ENCODE measurements at regions not wholly inside any gene's neighbourhood (a gene's known extent, or its start where the extent isn't known, plus 50 kb on each side); places are given as distances from the start of the nearest gene placed in this dataset.

- H3K36me3 ChIP-seq (ENCODE audit: control insufficient read depth in 1 of 2, insufficient read depth in 2 of 2, low read depth in 1 of 2, low read length in 2 of 2): no peaks in the 10 kb centered on the region
- no peaks in the 10 kb centered on the region for H3K79me1 ChIP-seq (replicated peaks; ENCODE audit: low read length, poor library complexity, severe bottlenecking)
- H4K91ac ChIP-seq (ENCODE audit: low read length): no peak overlapping the region
- H2BK12ac ChIP-seq (ENCODE audit: low read length in 2 of 2): no peak overlapping the region
- no peak overlapping the region for H3K27ac ChIP-seq (ENCODE audit: low read length, poor library complexity, severe bottlenecking)
- no peak overlapping the region for H2BK120ac ChIP-seq (ENCODE audit: low read depth, low read length)
- DNase-seq: no peak
- H3K27me3 ChIP-seq (ENCODE audit: control insufficient read depth in 1 of 2, insufficient read depth in 1 of 2, low read length in 2 of 2): no peaks in the 10 kb centered on the region
- H2AK5ac ChIP-seq (ENCODE audit: low read length, severe bottlenecking): no peak overlapping the region
- H3K4me1 ChIP-seq (ENCODE audit: control insufficient read depth, insufficient read depth, low read depth, low read length): no peaks in the 10 kb centered on the region
- no peak overlapping the region for H4K8ac ChIP-seq (ENCODE audit: low read length)
- H2BK15ac ChIP-seq (ENCODE audit: low read depth, poor library complexity, severe bottlenecking): no peak overlapping the region
- H3K4me3 ChIP-seq (ENCODE audit: insufficient read depth in 1 of 2, low read depth in 1 of 2, low read length in 2 of 2): peak overlapping the region in 1 of 2 experiments; percentile 12
- H3K18ac ChIP-seq (ENCODE audit: low read depth in 1 of 2, low read length in 2 of 2): no peak overlapping the region
- H3K4me2 ChIP-seq (ENCODE audit: low read length, poor library complexity, severe bottlenecking): no peak overlapping the region
- H2BK5ac ChIP-seq (ENCODE audit: low read depth, low read length, poor library complexity, severe bottlenecking): no peak overlapping the region
- no peak overlapping the region for H3K23ac ChIP-seq (ENCODE audit: low read length in 2 of 2)
- H2AFZ ChIP-seq (ENCODE audit: low read depth, low read length): no peak overlapping the region
- H3K4ac ChIP-seq (ENCODE audit: low read depth in 1 of 2, low read length in 2 of 2): no peak overlapping the region
- no peak overlapping the region for H3K9ac ChIP-seq (ENCODE audit: low read length)
- H3K14ac ChIP-seq (ENCODE audit: low read length in 2 of 2): no peak overlapping the region
- H3K9me3 ChIP-seq (ENCODE audit: control insufficient read depth, low read length): no peaks in the 10 kb centered on the region
- WGBS: 92% methylated on average over 4 of the region's 4 CpGs
Measured at GRCh38 chr4:45292844-45293243, 566.5 kb upstream of the GNPDA2 start.

- no peaks in the 10 kb centered on the region for H3K79me1 ChIP-seq (replicated peaks; ENCODE audit: low read length, poor library complexity, severe bottlenecking)
- no peak overlapping the region for H3K23ac ChIP-seq (ENCODE audit: low read length in 2 of 2)
- no peak overlapping the region for H3K9ac ChIP-seq (ENCODE audit: low read length)
- H3K18ac ChIP-seq (ENCODE audit: low read depth in 1 of 2, low read length in 2 of 2): no peak overlapping the region
- no peak overlapping the region for H2BK12ac ChIP-seq (ENCODE audit: low read length in 2 of 2)
- H2BK120ac ChIP-seq (ENCODE audit: low read depth, low read length): no peak overlapping the region
- H3K4me3 ChIP-seq (ENCODE audit: insufficient read depth in 1 of 2, low read depth in 1 of 2, low read length in 2 of 2): no peak overlapping the region
- WGBS: 75% methylated on average over 13 of the region's 14 CpGs
- no peak overlapping the region for H3K27ac ChIP-seq (ENCODE audit: low read length, poor library complexity, severe bottlenecking)
- H2AK5ac ChIP-seq (ENCODE audit: low read length, severe bottlenecking): no peak overlapping the region
- no peaks in the 10 kb centered on the region for H3K4me1 ChIP-seq (ENCODE audit: control insufficient read depth, insufficient read depth, low read depth, low read length)
- no peak overlapping the region for H4K91ac ChIP-seq (ENCODE audit: low read length)
- no peaks in the 10 kb centered on the region for H3K27me3 ChIP-seq (ENCODE audit: control insufficient read depth in 1 of 2, insufficient read depth in 1 of 2, low read length in 2 of 2)
- DNase-seq: no peak
- H2BK15ac ChIP-seq (ENCODE audit: low read depth, poor library complexity, severe bottlenecking): no peak overlapping the region
- no peak overlapping the region for H3K4ac ChIP-seq (ENCODE audit: low read depth in 1 of 2, low read length in 2 of 2)
- H3K36me3 ChIP-seq (ENCODE audit: control insufficient read depth in 1 of 2, insufficient read depth in 2 of 2, low read depth in 1 of 2, low read length in 2 of 2): no peaks in the 10 kb centered on the region
- no peak overlapping the region for H4K8ac ChIP-seq (ENCODE audit: low read length)
- H2AFZ ChIP-seq (ENCODE audit: low read depth, low read length): no peak overlapping the region
- H2BK5ac ChIP-seq (ENCODE audit: low read depth, low read length, poor library complexity, severe bottlenecking): no peak overlapping the region
- no peak overlapping the region for H3K4me2 ChIP-seq (ENCODE audit: low read length, poor library complexity, severe bottlenecking)
- no peak overlapping the region for H3K14ac ChIP-seq (ENCODE audit: low read length in 2 of 2)
- H3K9me3 ChIP-seq (ENCODE audit: control insufficient read depth, low read length): no peaks in the 10 kb centered on the region
Measured at GRCh38 chr4:45284400-45285085, 558.2 kb upstream of the GNPDA2 start.

- Histone ChIP-seq H3K4me1 (ENCODE audit: control insufficient read depth, insufficient read depth, low read depth, low read length) (no peaks in the 10 kb centered on the region), H3K27ac (ENCODE audit: low read length, poor library complexity, severe bottlenecking) (no peak overlapping the region), H2BK12ac (ENCODE audit: low read length in 2 of 2) (no peak overlapping the region), H3K18ac (ENCODE audit: low read depth in 1 of 2, low read length in 2 of 2) (no peak overlapping the region), H2BK5ac (ENCODE audit: low read depth, low read length, poor library complexity, severe bottlenecking) (no peak overlapping the region), H3K9ac (ENCODE audit: low read length) (no peak overlapping the region), H3K27me3 (ENCODE audit: control insufficient read depth in 1 of 2, insufficient read depth in 1 of 2, low read length in 2 of 2) (no peaks in the 10 kb centered on the region), H4K91ac (ENCODE audit: low read length) (no peak overlapping the region), H2AK5ac (ENCODE audit: low read length, severe bottlenecking) (no peak overlapping the region), H2AFZ (ENCODE audit: low read depth, low read length) (no peak overlapping the region), H3K14ac (ENCODE audit: low read length in 2 of 2) (no peak overlapping the region), H2BK15ac (ENCODE audit: low read depth, poor library complexity, severe bottlenecking) (no peak overlapping the region), H3K4ac (ENCODE audit: low read depth in 1 of 2, low read length in 2 of 2) (no peak overlapping the region), H3K23ac (ENCODE audit: low read length in 2 of 2) (no peak overlapping the region), H3K4me2 (ENCODE audit: low read length, poor library complexity, severe bottlenecking) (no peak overlapping the region), H3K36me3 (ENCODE audit: control insufficient read depth in 1 of 2, insufficient read depth in 2 of 2, low read depth in 1 of 2, low read length in 2 of 2) (no peaks in the 10 kb centered on the region), H4K8ac (ENCODE audit: low read length) (no peak overlapping the region), H3K4me3 (ENCODE audit: insufficient read depth in 1 of 2, low read depth in 1 of 2, low read length in 2 of 2) (no peak overlapping the region), H2BK120ac (ENCODE audit: low read depth, low read length) (no peak overlapping the region), H3K79me1 (replicated peaks; ENCODE audit: low read length, poor library complexity, severe bottlenecking) (no peaks in the 10 kb centered on the region), H3K9me3 (ENCODE audit: control insufficient read depth, low read length) (no peaks in the 10 kb centered on the region)
- DNase-seq: no peak
- 73% methylated on average over 7 of the region's 7 CpGs for WGBS
Measured at GRCh38 chr4:45283352-45283751, 557.0 kb upstream of the GNPDA2 start.

GRCh38 chr4:45280121-45280520 lies 553.8 kb upstream of the GNPDA2 start:
- Histone ChIP-seq H3K4me2 (ENCODE audit: low read length, poor library complexity, severe bottlenecking) (no peak overlapping the region), H3K14ac (ENCODE audit: low read length in 2 of 2) (no peak overlapping the region), H3K4me3 (ENCODE audit: insufficient read depth in 1 of 2, low read depth in 1 of 2, low read length in 2 of 2) (no peak overlapping the region), H3K9ac (ENCODE audit: low read length) (no peak overlapping the region), H2BK12ac (ENCODE audit: low read length in 2 of 2) (no peak overlapping the region), H3K9me3 (ENCODE audit: control insufficient read depth, low read length) (no peaks in the 10 kb centered on the region), H3K18ac (ENCODE audit: low read depth in 1 of 2, low read length in 2 of 2) (no peak overlapping the region), H4K91ac (ENCODE audit: low read length) (no peak overlapping the region), H3K36me3 (ENCODE audit: control insufficient read depth in 1 of 2, insufficient read depth in 2 of 2, low read depth in 1 of 2, low read length in 2 of 2) (no peaks in the 10 kb centered on the region), H2BK5ac (ENCODE audit: low read depth, low read length, poor library complexity, severe bottlenecking) (no peak overlapping the region), H3K4me1 (ENCODE audit: control insufficient read depth, insufficient read depth, low read depth, low read length) (no peaks in the 10 kb centered on the region), H2AFZ (ENCODE audit: low read depth, low read length) (no peak overlapping the region), H4K8ac (ENCODE audit: low read length) (no peak overlapping the region), H3K27ac (ENCODE audit: low read length, poor library complexity, severe bottlenecking) (no peak overlapping the region), H3K23ac (ENCODE audit: low read length in 2 of 2) (no peak overlapping the region), H3K27me3 (ENCODE audit: control insufficient read depth in 1 of 2, insufficient read depth in 1 of 2, low read length in 2 of 2) (no peaks in the 10 kb centered on the region), H2AK5ac (ENCODE audit: low read length, severe bottlenecking) (no peak overlapping the region), H3K79me1 (replicated peaks; ENCODE audit: low read length, poor library complexity, severe bottlenecking) (no peaks in the 10 kb centered on the region), H2BK15ac (ENCODE audit: low read depth, poor library complexity, severe bottlenecking) (no peak overlapping the region), H2BK120ac (ENCODE audit: low read depth, low read length) (no peak overlapping the region), H3K4ac (ENCODE audit: low read depth in 1 of 2, low read length in 2 of 2) (no peak overlapping the region)
- DNase-seq: no peak
- WGBS: 92% methylated on average over 1 of the region's 1 CpG

Data from mesenchymal stem cell (in vitro differentiated cells and primary cell).